ENCODE measurements at regions not wholly inside any gene's neighbourhood (a gene's known extent, or its start where the extent isn't known, plus 50 kb on each side); places are given as distances from the start of the nearest gene placed in this dataset.
"Not testable (repeated sequence)": the region's sequence is repeated elsewhere in the genome, so short reads cannot be mapped to it uniquely, and the experiment has no call there.

GRCh38 chr1:223046011-223046410 is 97.0 kb downstream of the TLR5 start:
- Histone ChIP-seq H3K14ac (ENCODE audit: low read length in 2 of 2) (no peak overlapping the region), H4K8ac (ENCODE audit: low read length) (no peak overlapping the region), H2AK5ac (ENCODE audit: low read length, severe bottlenecking) (no peak overlapping the region), H4K91ac (ENCODE audit: low read length) (no peak overlapping the region), H3K23ac (ENCODE audit: low read length in 2 of 2) (no peak overlapping the region), H3K4ac (ENCODE audit: low read depth in 1 of 2, low read length in 2 of 2) (no peak overlapping the region), H3K4me3 (ENCODE audit: insufficient read depth in 1 of 2, low read depth in 1 of 2, low read length in 2 of 2) (no peak overlapping the region), H2AFZ (ENCODE audit: low read depth, low read length) (no peak overlapping the region), H2BK5ac (ENCODE audit: low read depth, low read length, poor library complexity, severe bottlenecking) (no peak overlapping the region), H3K18ac (ENCODE audit: low read depth in 1 of 2, low read length in 2 of 2) (no peak overlapping the region), H3K36me3 (ENCODE audit: control insufficient read depth in 1 of 2, insufficient read depth in 2 of 2, low read depth in 1 of 2, low read length in 2 of 2) (no peaks in the 10 kb centered on the region), H3K4me1 (ENCODE audit: control insufficient read depth, insufficient read depth, low read depth, low read length) (no peaks in the 10 kb centered on the region), H3K4me2 (ENCODE audit: low read length, poor library complexity, severe bottlenecking) (no peak overlapping the region), H3K9me3 (ENCODE audit: control insufficient read depth, low read length) (peaks cover 11% of the 10 kb centered on the region), H2BK120ac (ENCODE audit: low read depth, low read length) (no peak overlapping the region), H3K79me1 (replicated peaks; ENCODE audit: low read length, poor library complexity, severe bottlenecking) (no peaks in the 10 kb centered on the region), H3K27ac (ENCODE audit: low read length, poor library complexity, severe bottlenecking) (no peak overlapping the region), H3K27me3 (ENCODE audit: control insufficient read depth in 1 of 2, insufficient read depth in 1 of 2, low read length in 2 of 2) (peaks cover 6 to 9% of the 10 kb centered on the region in 2 experiments), H2BK15ac (ENCODE audit: low read depth, poor library complexity, severe bottlenecking) (no peak overlapping the region), H2BK12ac (ENCODE audit: low read length in 2 of 2) (no peak overlapping the region), H3K9ac (ENCODE audit: low read length) (no peak overlapping the region)
- WGBS, result 82% methylated on average over 2 of the region's 2 CpGs
- no peak for DNase-seq

GRCh38 chr1:223046463-223046862 is 96.6 kb downstream of the TLR5 start:
- H3K9me3 ChIP-seq (ENCODE audit: control insufficient read depth, low read length), result peaks cover 11% of the 10 kb centered on the region
- H3K4me1 ChIP-seq (ENCODE audit: control insufficient read depth, insufficient read depth, low read depth, low read length); H3K27me3 ChIP-seq (ENCODE audit: control insufficient read depth in 1 of 2, insufficient read depth in 1 of 2, low read length in 2 of 2); H4K8ac ChIP-seq (ENCODE audit: low read length); H3K23ac ChIP-seq (ENCODE audit: low read length in 2 of 2); H3K27ac ChIP-seq (ENCODE audit: low read length, poor library complexity, severe bottlenecking); H2AFZ ChIP-seq (ENCODE audit: low read depth, low read length); H2BK5ac ChIP-seq (ENCODE audit: low read depth, low read length, poor library complexity, severe bottlenecking); DNase-seq; H2AK5ac ChIP-seq (ENCODE audit: low read length, severe bottlenecking); H4K91ac ChIP-seq (ENCODE audit: low read length); H3K14ac ChIP-seq (ENCODE audit: low read length in 2 of 2); H3K9ac ChIP-seq (ENCODE audit: low read length); H2BK120ac ChIP-seq (ENCODE audit: low read depth, low read length); H3K79me1 ChIP-seq (replicated peaks; ENCODE audit: low read length, poor library complexity, severe bottlenecking); H3K4me3 ChIP-seq (ENCODE audit: insufficient read depth in 1 of 2, low read depth in 1 of 2, low read length in 2 of 2); H2BK12ac ChIP-seq (ENCODE audit: low read length in 2 of 2); H3K4me2 ChIP-seq (ENCODE audit: low read length, poor library complexity, severe bottlenecking); H3K36me3 ChIP-seq (ENCODE audit: control insufficient read depth in 1 of 2, insufficient read depth in 2 of 2, low read depth in 1 of 2, low read length in 2 of 2); H3K18ac ChIP-seq (ENCODE audit: low read depth in 1 of 2, low read length in 2 of 2); H2BK15ac ChIP-seq (ENCODE audit: low read depth, poor library complexity, severe bottlenecking); H3K4ac ChIP-seq (ENCODE audit: low read depth in 1 of 2, low read length in 2 of 2): not testable (repeated sequence)
- WGBS, result 88% methylated on average over 7 of the region's 8 CpGs

GRCh38 chr1:223048026-223048425 is 95.0 kb downstream of the TLR5 start:
- H3K9ac ChIP-seq (ENCODE audit: low read length), result no peak overlapping the region
- H3K27me3 ChIP-seq (ENCODE audit: control insufficient read depth in 1 of 2, insufficient read depth in 1 of 2, low read length in 2 of 2), result no peaks in the 10 kb centered on the region
- H4K91ac ChIP-seq (ENCODE audit: low read length), result no peak overlapping the region
- H2BK15ac ChIP-seq (ENCODE audit: low read depth, poor library complexity, severe bottlenecking), result no peak overlapping the region
- no peak overlapping the region for H2AFZ ChIP-seq (ENCODE audit: low read depth, low read length)
- no peak overlapping the region for H3K4me3 ChIP-seq (ENCODE audit: insufficient read depth in 1 of 2, low read depth in 1 of 2, low read length in 2 of 2)
- no peak overlapping the region for H3K23ac ChIP-seq (ENCODE audit: low read length in 2 of 2)
- H3K36me3 ChIP-seq (ENCODE audit: control insufficient read depth in 1 of 2, insufficient read depth in 2 of 2, low read depth in 1 of 2, low read length in 2 of 2), result no peaks in the 10 kb centered on the region
- no peak overlapping the region for H3K4me2 ChIP-seq (ENCODE audit: low read length, poor library complexity, severe bottlenecking)
- no peak overlapping the region for H3K27ac ChIP-seq (ENCODE audit: low read length, poor library complexity, severe bottlenecking)
- H4K8ac ChIP-seq (ENCODE audit: low read length), result no peak overlapping the region
- no peak overlapping the region for H2AK5ac ChIP-seq (ENCODE audit: low read length, severe bottlenecking)
- H3K9me3 ChIP-seq (ENCODE audit: control insufficient read depth, low read length), result peaks cover 11% of the 10 kb centered on the region
- no peak overlapping the region for H3K14ac ChIP-seq (ENCODE audit: low read length in 2 of 2)
- H2BK120ac ChIP-seq (ENCODE audit: low read depth, low read length), result no peak overlapping the region
- no peak overlapping the region for H3K18ac ChIP-seq (ENCODE audit: low read depth in 1 of 2, low read length in 2 of 2)
- no peak for DNase-seq
- H3K4me1 ChIP-seq (ENCODE audit: control insufficient read depth, insufficient read depth, low read depth, low read length), result no peaks in the 10 kb centered on the region
- WGBS, result 74% methylated on average over 2 of the region's 2 CpGs
- H2BK12ac ChIP-seq (ENCODE audit: low read length in 2 of 2), result no peak overlapping the region
- H3K79me1 ChIP-seq (replicated peaks; ENCODE audit: low read length, poor library complexity, severe bottlenecking), result no peaks in the 10 kb centered on the region
- H3K4ac ChIP-seq (ENCODE audit: low read depth in 1 of 2, low read length in 2 of 2), result no peak overlapping the region
- H2BK5ac ChIP-seq (ENCODE audit: low read depth, low read length, poor library complexity, severe bottlenecking), result no peak overlapping the region

- no peak overlapping the region for H3K27ac ChIP-seq (ENCODE audit: low read length, poor library complexity, severe bottlenecking)
- H2BK120ac ChIP-seq (ENCODE audit: low read depth, low read length), result no peak overlapping the region
- H4K91ac ChIP-seq (ENCODE audit: low read length), result no peak overlapping the region
- no peaks in the 10 kb centered on the region for H3K9me3 ChIP-seq (ENCODE audit: control insufficient read depth, low read length)
- no peaks in the 10 kb centered on the region for H3K36me3 ChIP-seq (ENCODE audit: control insufficient read depth in 1 of 2, insufficient read depth in 2 of 2, low read depth in 1 of 2, low read length in 2 of 2)
- no peak for DNase-seq
- no peak overlapping the region for H2AFZ ChIP-seq (ENCODE audit: low read depth, low read length)
- no peak overlapping the region for H3K9ac ChIP-seq (ENCODE audit: low read length)
- peaks cover 17 to 19% of the 10 kb centered on the region in 2 experiments for H3K27me3 ChIP-seq (ENCODE audit: control insufficient read depth in 1 of 2, insufficient read depth in 1 of 2, low read length in 2 of 2)
- no peak overlapping the region for H3K4ac ChIP-seq (ENCODE audit: low read depth in 1 of 2, low read length in 2 of 2)
- H3K4me3 ChIP-seq (ENCODE audit: insufficient read depth in 1 of 2, low read depth in 1 of 2, low read length in 2 of 2), result no peak overlapping the region
- whole genome bisulfite sequencing, result 87% methylated on average over 9 of the region's 9 CpGs
- H2BK12ac ChIP-seq (ENCODE audit: low read length in 2 of 2), result no peak overlapping the region
- H3K79me1 ChIP-seq (replicated peaks; ENCODE audit: low read length, poor library complexity, severe bottlenecking), result no peaks in the 10 kb centered on the region
- H3K4me2 ChIP-seq (ENCODE audit: low read length, poor library complexity, severe bottlenecking), result no peak overlapping the region
- no peak overlapping the region for H4K8ac ChIP-seq (ENCODE audit: low read length)
- H2AK5ac ChIP-seq (ENCODE audit: low read length, severe bottlenecking), result no peak overlapping the region
- H3K4me1 ChIP-seq (ENCODE audit: control insufficient read depth, insufficient read depth, low read depth, low read length), result no peaks in the 10 kb centered on the region
- no peak overlapping the region for H2BK5ac ChIP-seq (ENCODE audit: low read depth, low read length, poor library complexity, severe bottlenecking)
- no peak overlapping the region for H3K18ac ChIP-seq (ENCODE audit: low read depth in 1 of 2, low read length in 2 of 2)
- H3K23ac ChIP-seq (ENCODE audit: low read length in 2 of 2), result no peak overlapping the region
- H2BK15ac ChIP-seq (ENCODE audit: low read depth, poor library complexity, severe bottlenecking), result no peak overlapping the region
- H3K14ac ChIP-seq (ENCODE audit: low read length in 2 of 2), result no peak overlapping the region
Observed at GRCh38 chr1:223052462-223052861, 90.6 kb downstream of the TLR5 start.

Measured in mesenchymal stem cell (in vitro differentiated cells and primary cell).